B cell (primary cell): ENCODE measurements at regions not wholly inside any gene's neighbourhood (a gene's known extent, or its start where the extent isn't known, plus 50 kb on each side); places are given as distances from the start of the nearest gene placed in this dataset.

Experiments used
- ATAC-seq: fragments of 200-7000 bp; cut with Tn5 transposase; one replicate; pipeline ENCODE4 v1.10.0; 2021; ENCODE audit warnings: low read depth, mild to moderate bottlenecking, moderate number of reproducible peaks, moderate library complexity
- CTCF ChIA-PET: fragments of 350-600 bp; sonication (Branson Sonifier 250); formaldehyde crosslinking; loops from one replicate; lab custom pipeline; 2021; ENCODE audit warnings: antibody characterized with exemption, inconsistent platforms; lab: Charles Lee
- POLR2A ChIA-PET: fragments of 350-600 bp; sonication (Branson Sonifier 250); formaldehyde crosslinking; loops from one replicate; lab custom pipeline; 2021; ENCODE audit warnings: antibody characterized with exemption; lab: Charles Lee
- DNase-seq: peaks from one replicate; pipeline ENCODE4 v3.0.0; 2013
- H2AFZ ChIP-seq: 2 replicates; pipeline ENCODE4 v1.6.1; 2012; ENCODE audit warnings: mild to moderate bottlenecking, low read depth, low read length; ENCODE audit not compliant: insufficient read depth, poor library complexity, severe bottlenecking
- H3K27ac ChIP-seq, 2 donors: 1 replicate in 1 of 2; 2 replicates in 1 of 2; pipeline ENCODE4 v1.5.1; 2012 to 2013; ENCODE audit warnings: low read length in 2 of 2, mild to moderate bottlenecking in 2 of 2, moderate library complexity in 1 of 2
- H3K27me3 ChIP-seq, 4 experiments: fragments of 200-600 bp in 1 of 4; sonication (generic) in 1 of 4; replicated peaks in 1 of 4; 1 replicate in 2 of 4; 2 replicates in 2 of 4; pipeline versions ENCODE4 v1.6.1 to v1.7.0; 2013 to 2016; ENCODE audit warnings: low read length in 3 of 4, mild to moderate bottlenecking in 2 of 4, mixed read lengths in 1 of 4, moderate library complexity in 1 of 4; ENCODE audit not compliant: insufficient read depth in 4 of 4, control insufficient read depth in 3 of 4; ENCODE audit errors: control extremely low read depth in 1 of 4
- H3K36me3 ChIP-seq, 2 experiments: replicated peaks in 1 of 2; 1 replicate in 1 of 2; 2 replicates in 1 of 2; pipeline versions ENCODE4 v1.6.1 to v1.7.1; 2013; ENCODE audit warnings: low read length in 1 of 2; ENCODE audit not compliant: insufficient read depth in 2 of 2, control insufficient read depth in 1 of 2; ENCODE audit errors: control extremely low read depth in 1 of 2, extremely low read depth in 1 of 2
- H3K4me1 ChIP-seq, 2 donors: fragments of 200-600 bp in 1 of 2; sonication (generic) in 1 of 2; 1 replicate in 1 of 2; 2 replicates in 1 of 2; pipeline versions ENCODE4 v1.5.1 to v1.6.1; 2013 to 2017; ENCODE audit warnings: low read length in 2 of 2; ENCODE audit not compliant: control insufficient read depth in 2 of 2, insufficient read depth in 2 of 2
- H3K4me2 ChIP-seq: replicated peaks from 2 replicates; pipeline ENCODE3; 2012; ENCODE audit warnings: mild to moderate bottlenecking, low read depth, low read length; ENCODE audit not compliant: poor library complexity, severe bottlenecking
- H3K4me3 ChIP-seq, 5 experiments: fragments of 200-600 bp in 1 of 5; sonication (generic) in 1 of 5; 1 replicate in 3 of 5; 2 replicates in 2 of 5; pipeline versions ENCODE4 v1.5.1 to v1.7.0; 2011 to 2016; ENCODE audit warnings: low read length in 4 of 5, mild to moderate bottlenecking in 4 of 5, low read depth in 2 of 5, control low read depth in 1 of 5, moderate library complexity in 1 of 5; ENCODE audit not compliant: insufficient read depth in 1 of 5; ENCODE audit errors: control extremely low read depth in 1 of 5, extremely low read depth in 1 of 5
- H3K79me2 ChIP-seq: fragments of 200-600 bp; sonication (generic); one replicate; pipeline ENCODE4 v1.6.0; 2016; ENCODE audit warnings: low read length; ENCODE audit not compliant: control insufficient read depth, insufficient read depth
- H3K9ac ChIP-seq: fragments of 200-600 bp; sonication (generic); 2 replicates; pipeline ENCODE4 v1.6.1; 2017; ENCODE audit warnings: mild to moderate bottlenecking, low read length, moderate library complexity
- H3K9me3 ChIP-seq, 3 donors: one replicate each; pipeline versions ENCODE4 v1.6.1 to v1.7.1; 2013; ENCODE audit warnings: low read length in 2 of 3; ENCODE audit not compliant: control insufficient read depth in 2 of 3, insufficient read depth in 1 of 3; ENCODE audit errors: control extremely low read depth in 1 of 3
- H4K20me1 ChIP-seq: 2 replicates; pipeline ENCODE4 v1.6.0; 2012; ENCODE audit warnings: mild to moderate bottlenecking, low read length; ENCODE audit not compliant: insufficient read depth, control insufficient read depth, poor library complexity, severe bottlenecking
- H3K27ac Mint-ChIP-seq: one replicate; pipeline ENCODE4 v1.8.0; 2021; ENCODE audit warnings: mixed read lengths
- H3K27me3 Mint-ChIP-seq: one replicate; pipeline ENCODE4 v1.8.0; 2021; ENCODE audit warnings: mixed read lengths
- H3K4me1 Mint-ChIP-seq: one replicate; pipeline ENCODE4 v1.8.0; 2021; ENCODE audit warnings: mixed read lengths
- H3K4me3 Mint-ChIP-seq: one replicate; pipeline ENCODE4 v1.8.0; 2021; ENCODE audit warnings: mixed read lengths
- H3K9me3 Mint-ChIP-seq: one replicate; pipeline ENCODE4 v1.8.0; 2022; ENCODE audit warnings: mixed read lengths; ENCODE audit not compliant: insufficient read depth
- EZH2 ChIP-seq: IDR thresholded peaks from 2 replicates; pipeline ENCODE4 v1.6.1; 2012; ENCODE audit warnings: borderline replicate concordance, low read depth, mild to moderate bottlenecking, moderate library complexity, low read length; ENCODE audit not compliant: insufficient read depth, poor library complexity, severe bottlenecking
- WGBS: methylation state at CpG from one replicate; pipeline ENCODE4 v1.1.5; 2013; ENCODE audit warnings: missing lambda C conversion rate; ENCODE audit not compliant: insufficient coverage; 5-methylcytosine and 5-hydroxymethylcytosine counted together
- intact Hi-C: fragments of 100-400 bp; cut with micrococcal nuclease; formaldehyde crosslinking; loops from one replicate; pipeline ENCODE4 v1.10.0; 2022
- TF ChIP-seq, protein P1 (sequence below): fragments of 200-600 bp; IDR thresholded peaks from one replicate; pipeline ENCODE4 v1.8.0; 2022; ENCODE audit warnings: antibody characterized with exemption, mild to moderate bottlenecking

DNA sequence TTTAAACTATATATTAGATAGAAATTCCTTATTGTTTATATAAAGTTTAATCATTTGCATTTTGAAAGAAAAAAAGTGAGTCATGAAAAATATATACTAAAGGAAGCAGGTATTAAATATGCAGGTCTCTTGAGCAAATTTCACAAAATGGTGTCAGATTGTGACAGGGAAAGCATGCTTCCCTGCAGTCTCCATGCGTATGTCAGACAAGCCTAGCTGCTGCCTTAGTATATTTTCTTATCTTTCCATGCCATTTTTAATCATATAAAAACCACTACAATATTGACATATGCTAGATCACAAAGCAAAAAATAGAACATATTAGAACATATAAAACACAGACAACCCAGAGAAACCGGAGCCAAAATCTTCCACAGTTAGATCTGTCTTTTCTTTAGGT lies 1137.7 kb upstream of the DDX18 start:
- no peaks in the 10 kb centered on the region for H3K4me1 Mint-ChIP-seq

DNA sequence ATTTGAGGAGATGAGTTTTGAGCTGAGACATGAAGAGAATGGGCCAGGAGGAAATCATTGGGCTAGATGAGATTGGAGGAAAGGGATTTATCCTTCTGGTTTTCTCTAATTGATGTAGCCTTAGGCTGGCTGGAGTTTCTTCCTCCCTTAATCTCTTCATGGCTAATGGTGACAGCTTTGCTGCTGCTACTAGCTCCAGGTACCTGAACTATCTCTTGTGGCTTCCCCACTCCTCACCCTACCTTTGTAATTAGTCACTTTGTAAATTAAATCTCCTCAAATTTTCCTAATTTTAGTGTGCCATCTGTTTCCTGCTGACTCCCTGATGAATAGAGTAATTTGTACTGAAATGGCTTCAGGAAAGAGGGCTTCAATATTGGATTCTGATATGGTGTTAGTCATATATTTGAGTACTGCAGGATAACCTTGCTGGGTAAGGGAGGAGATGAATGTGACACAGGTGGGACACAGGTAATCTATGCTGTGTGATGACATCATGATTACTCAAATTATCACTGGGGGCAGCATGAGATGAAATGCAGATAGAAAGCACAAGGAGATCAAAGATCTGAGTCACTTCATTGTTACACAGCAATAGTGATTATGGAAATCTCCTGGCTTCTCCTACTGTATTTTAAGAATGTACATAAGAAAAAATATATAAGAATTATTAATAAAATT lies 1134.1 kb upstream of the DDX18 start:
- no peak overlapping the region for H3K27ac ChIP-seq
- H3K9me3 ChIP-seq = no peaks in the 10 kb centered on the region
- DNase-seq (no peak), ATAC-seq (no peak)
- Mint-ChIP-seq H3K27ac (no peak overlapping the region), H3K4me3 (no peak overlapping the region), H3K4me1 (no peaks in the 10 kb centered on the region), H3K9me3 (peaks cover 2% of the 10 kb centered on the region), H3K27me3 (no peaks in the 10 kb centered on the region)
- no peaks in the 10 kb centered on the region for H3K79me2 ChIP-seq
- no peak overlapping the region for H3K4me3 ChIP-seq
- no peak overlapping the region for H2AFZ ChIP-seq
- ChIA-PET POLR2A (no interaction called here), CTCF (no interaction called here)
- H3K9ac ChIP-seq = no peak overlapping the region
- H3K4me2 ChIP-seq = no peak overlapping the region
- H4K20me1 ChIP-seq = no peaks in the 10 kb centered on the region
- no peaks in the 10 kb centered on the region for H3K27me3 ChIP-seq
- TF ChIP-seq, protein P1, sequence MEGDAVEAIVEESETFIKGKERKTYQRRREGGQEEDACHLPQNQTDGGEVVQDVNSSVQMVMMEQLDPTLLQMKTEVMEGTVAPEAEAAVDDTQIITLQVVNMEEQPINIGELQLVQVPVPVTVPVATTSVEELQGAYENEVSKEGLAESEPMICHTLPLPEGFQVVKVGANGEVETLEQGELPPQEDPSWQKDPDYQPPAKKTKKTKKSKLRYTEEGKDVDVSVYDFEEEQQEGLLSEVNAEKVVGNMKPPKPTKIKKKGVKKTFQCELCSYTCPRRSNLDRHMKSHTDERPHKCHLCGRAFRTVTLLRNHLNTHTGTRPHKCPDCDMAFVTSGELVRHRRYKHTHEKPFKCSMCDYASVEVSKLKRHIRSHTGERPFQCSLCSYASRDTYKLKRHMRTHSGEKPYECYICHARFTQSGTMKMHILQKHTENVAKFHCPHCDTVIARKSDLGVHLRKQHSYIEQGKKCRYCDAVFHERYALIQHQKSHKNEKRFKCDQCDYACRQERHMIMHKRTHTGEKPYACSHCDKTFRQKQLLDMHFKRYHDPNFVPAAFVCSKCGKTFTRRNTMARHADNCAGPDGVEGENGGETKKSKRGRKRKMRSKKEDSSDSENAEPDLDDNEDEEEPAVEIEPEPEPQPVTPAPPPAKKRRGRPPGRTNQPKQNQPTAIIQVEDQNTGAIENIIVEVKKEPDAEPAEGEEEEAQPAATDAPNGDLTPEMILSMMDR = no peak
- TF ChIP-seq EZH2 = no peak
- no peaks in the 10 kb centered on the region for H3K36me3 ChIP-seq
- H3K4me1 ChIP-seq = no peaks in the 10 kb centered on the region
- intact Hi-C loops = no loop called here

More for the DNA sequence above, 1137.7 kb upstream of the DDX18 start:
- Histone ChIP-seq H3K36me3 (no peaks in the 10 kb centered on the region), H3K9ac (no peak overlapping the region), H3K4me2 (no peak overlapping the region), H3K27me3 (no peaks in the 10 kb centered on the region), H2AFZ (no peak overlapping the region), H3K27ac (no peak overlapping the region), H3K9me3 (no peaks in the 10 kb centered on the region), H3K4me1 (no peaks in the 10 kb centered on the region), H4K20me1 (no peaks in the 10 kb centered on the region), H3K79me2 (no peaks in the 10 kb centered on the region), H3K4me3 (no peak overlapping the region)
- ATAC-seq = no peak
- Mint-ChIP-seq H3K27me3 (no peaks in the 10 kb centered on the region), H3K27ac (no peak overlapping the region), H3K4me3 (no peak overlapping the region), H3K9me3 (peaks cover 5% of the 10 kb centered on the region)
- DNase-seq = no peak
- TF ChIP-seq EZH2 = no peak
- TF ChIP-seq, protein P1 = no peak
- ChIA-PET CTCF (no interaction called here), POLR2A (no interaction called here)
- WGBS = 92% methylated on average over 2 of the region's 2 CpGs
- intact Hi-C loops = no loop called here
